H9 (cell line): ENCODE measurements at regions not wholly inside any gene's neighbourhood (a gene's known extent, or its start where the extent isn't known, plus 50 kb on each side); places are given as distances from the start of the nearest gene placed in this dataset.

Experiments used
- DNase-seq: peaks from one replicate; pipeline ENCODE4 v3.0.0-alpha.2; 2017
- H2AFZ ChIP-seq: one replicate; pipeline ENCODE4 v1.6.1; 2013; ENCODE audit warnings: mild to moderate bottlenecking, low read length, control low read depth, moderate library complexity
- H2AK5ac ChIP-seq: 2 replicates; pipeline ENCODE4 v1.6.1; 2013; ENCODE audit warnings: low read length, control low read depth, mixed read lengths; ENCODE audit not compliant: insufficient read length
- H2BK120ac ChIP-seq: one replicate; pipeline ENCODE4 v1.6.1; 2013; ENCODE audit warnings: low read depth, mild to moderate bottlenecking, low read length, control low read depth, inconsistent platforms; ENCODE audit not compliant: poor library complexity, severe bottlenecking
- H2BK12ac ChIP-seq: 2 replicates; pipeline ENCODE4 v1.6.1; 2013; ENCODE audit warnings: low read length, control low read depth, mixed read lengths, low read depth; ENCODE audit not compliant: insufficient read length
- H2BK15ac ChIP-seq: 2 replicates; pipeline ENCODE4 v1.6.1; 2013; ENCODE audit warnings: low read depth, low read length, control low read depth
- H2BK20ac ChIP-seq: one replicate; pipeline ENCODE4 v1.6.1; 2013; ENCODE audit warnings: low read depth, mild to moderate bottlenecking, low read length, control low read depth, inconsistent platforms; ENCODE audit not compliant: poor library complexity, severe bottlenecking
- H2BK5ac ChIP-seq: 2 replicates; pipeline ENCODE4 v1.6.1; 2013; ENCODE audit warnings: low read length, control low read depth, mixed read lengths; ENCODE audit not compliant: insufficient read length
- H3K14ac ChIP-seq: 2 replicates; pipeline ENCODE4 v1.6.1; 2013; ENCODE audit warnings: low read length, control low read depth; ENCODE audit not compliant: insufficient read depth
- H3K18ac ChIP-seq: 2 replicates; pipeline ENCODE4 v1.6.1; 2013; ENCODE audit warnings: low read depth, mild to moderate bottlenecking, mixed read lengths, low read length, control low read depth; ENCODE audit not compliant: insufficient read length
- H3K23ac ChIP-seq: 2 replicates; pipeline ENCODE4 v1.6.1; 2013; ENCODE audit warnings: low read length, control low read depth, mixed read lengths, low read depth; ENCODE audit not compliant: insufficient read length
- H3K23me2 ChIP-seq: 2 replicates; pipeline ENCODE4 v1.6.1; 2013; ENCODE audit warnings: low read depth, mild to moderate bottlenecking, mixed read lengths, low read length, control low read depth; ENCODE audit not compliant: insufficient read length, poor library complexity, severe bottlenecking
- H3K27ac ChIP-seq: 2 replicates; pipeline ENCODE4 v1.5.1; 2013; ENCODE audit warnings: low read length, control low read depth, mixed read lengths, low read depth; ENCODE audit not compliant: insufficient read length
- H3K27me3 ChIP-seq: 2 replicates; pipeline ENCODE4 v1.6.1; 2013; ENCODE audit warnings: low read length, control low read depth, inconsistent platforms; ENCODE audit not compliant: insufficient read depth
- H3K4ac ChIP-seq: 2 replicates; pipeline ENCODE4 v1.6.1; 2013; ENCODE audit warnings: low read depth, mild to moderate bottlenecking, control low read depth, inconsistent platforms, low read length, moderate library complexity
- H3K4me1 ChIP-seq: 2 replicates; pipeline ENCODE4 v1.6.1; 2013; ENCODE audit warnings: low read length, control low read depth, inconsistent platforms; ENCODE audit not compliant: insufficient read depth
- H3K4me2 ChIP-seq: 2 replicates; pipeline ENCODE4 v1.6.1; 2013; ENCODE audit warnings: low read length, control low read depth, mixed read lengths; ENCODE audit not compliant: insufficient read length, insufficient read depth
- H3K56ac ChIP-seq: 2 replicates; pipeline ENCODE4 v1.6.1; 2013; ENCODE audit warnings: low read depth, mild to moderate bottlenecking, mixed read lengths, low read length, control low read depth; ENCODE audit not compliant: insufficient read length
- H3K79me1 ChIP-seq: 2 replicates; pipeline ENCODE4 v1.6.1; 2013; ENCODE audit warnings: low read depth, mild to moderate bottlenecking, moderate library complexity, low read length, control low read depth, inconsistent platforms; ENCODE audit not compliant: insufficient read depth, poor library complexity, severe bottlenecking
- H3K79me2 ChIP-seq: 2 replicates; pipeline ENCODE4 v1.6.1; 2013; ENCODE audit warnings: low read length, control low read depth, inconsistent platforms; ENCODE audit not compliant: insufficient read depth
- H3K9ac ChIP-seq: 2 replicates; pipeline ENCODE4 v1.6.1; 2013; ENCODE audit warnings: low read length, control low read depth, mixed read lengths; ENCODE audit not compliant: insufficient read length; ENCODE audit errors: extremely low read depth
- H3K9me3 ChIP-seq: one replicate; pipeline ENCODE4 v1.6.1; 2013; ENCODE audit warnings: low read depth, low read length, inconsistent platforms; ENCODE audit not compliant: control insufficient read depth
- H3T11ph ChIP-seq: one replicate; pipeline ENCODE4 v1.6.1; 2013; ENCODE audit warnings: mild to moderate bottlenecking, low read length, control low read depth, inconsistent platforms
- H4K20me1 ChIP-seq: one replicate; pipeline ENCODE4 v1.6.1; 2013; ENCODE audit not compliant: control insufficient read depth, insufficient read length, insufficient read depth
- H4K5ac ChIP-seq: 2 replicates; pipeline ENCODE4 v1.6.1; 2013; ENCODE audit warnings: low read depth, mild to moderate bottlenecking, mixed read lengths, low read length, control low read depth; ENCODE audit not compliant: insufficient read length
- H4K8ac ChIP-seq: replicated peaks from 2 replicates; pipeline ENCODE4 v1.6.1; 2013; ENCODE audit warnings: low read length, control low read depth, mixed read lengths, low read depth; ENCODE audit not compliant: insufficient read length
- H4K91ac ChIP-seq: 2 replicates; pipeline ENCODE4 v1.6.1; 2013; ENCODE audit warnings: low read depth, mild to moderate bottlenecking, moderate library complexity, mixed read lengths, low read length, control low read depth; ENCODE audit not compliant: insufficient read length
- H3K27ac Mint-ChIP-seq, 3 experiments: 2 replicates in 2 of 3; 3 replicates in 1 of 3; pipeline ENCODE4 v1.8.0; 2020 to 2021; ENCODE audit warnings: mixed read lengths in 3 of 3, mild to moderate bottlenecking in 1 of 3, moderate library complexity in 1 of 3
- H3K27me3 Mint-ChIP-seq: 2 replicates; pipeline ENCODE4 v1.8.0; 2021; ENCODE audit warnings: low read depth, mild to moderate bottlenecking, moderate library complexity, mixed read lengths
- H3K36me3 Mint-ChIP-seq, 3 experiments: 2 replicates in 2 of 3; 3 replicates in 1 of 3; pipeline ENCODE4 v1.8.0; 2020 to 2021; ENCODE audit warnings: low read depth in 3 of 3, mixed read lengths in 3 of 3; ENCODE audit not compliant: insufficient read depth in 1 of 3
- H3K4me1 Mint-ChIP-seq, 2 experiments: 2 replicates each; pipeline ENCODE4 v1.8.0; 2020; ENCODE audit warnings: mixed read lengths in 2 of 2
- H3K4me3 Mint-ChIP-seq, 2 experiments: 2 replicates in 1 of 2; 3 replicates in 1 of 2; pipeline ENCODE4 v1.8.0; 2020 to 2021; ENCODE audit warnings: mild to moderate bottlenecking in 2 of 2, mixed read lengths in 2 of 2, moderate library complexity in 1 of 2
- H3K9me3 Mint-ChIP-seq, 2 experiments: 2 replicates in 1 of 2; 3 replicates in 1 of 2; pipeline ENCODE4 v1.8.0; 2020; ENCODE audit warnings: mild to moderate bottlenecking in 2 of 2, mixed read lengths in 2 of 2, moderate library complexity in 1 of 2
- CTCF ChIP-seq: fragments of 200-600 bp; sonication (generic); conservative IDR thresholded peaks from 3 replicates; pipeline ENCODE4 v1.8.0; 2021; ENCODE audit warnings: antibody characterized with exemption, mild to moderate bottlenecking
- WGBS: extraction: QIAGEN DNeasy Blood & Tissue Kit; methylation state at CpG from one replicate; pipeline ENCODE4 v1.1.7; 2013; ENCODE audit warnings: missing lambda C conversion rate, low lambda C conversion rate, mixed read lengths; ENCODE audit not compliant: insufficient read length; ENCODE audit errors: extremely low coverage; 5-methylcytosine and 5-hydroxymethylcytosine counted together

- Histone ChIP-seq H2AK5ac (no peak overlapping the region), H3K27me3 (no peaks in the 10 kb centered on the region), H2BK12ac (no peak overlapping the region), H3K14ac (no peak overlapping the region), H3T11ph (no peak overlapping the region), H2AFZ (no peak overlapping the region), H3K9me3 (no peaks in the 10 kb centered on the region), H2BK5ac (no peak overlapping the region), H2BK120ac (no peak overlapping the region), H3K18ac (no peak overlapping the region), H3K79me2 (no peaks in the 10 kb centered on the region), H3K27ac (no peak overlapping the region), H4K8ac (no peak overlapping the region), H3K4me1 (no peaks in the 10 kb centered on the region), H4K5ac (no peak overlapping the region), H3K79me1 (no peaks in the 10 kb centered on the region), H3K4me2 (no peak overlapping the region), H4K91ac (no peak overlapping the region), H3K4ac (no peak overlapping the region), H3K9ac (no peak overlapping the region), H3K23ac (no peak overlapping the region), H3K56ac (no peak overlapping the region), H3K23me2 (no peaks in the 10 kb centered on the region), H2BK15ac (no peak overlapping the region), H4K20me1 (no peaks in the 10 kb centered on the region), H2BK20ac (no peak overlapping the region)
- H3K9me3 Mint-ChIP-seq, result no peaks in the 10 kb centered on the region
- H3K4me3 Mint-ChIP-seq, result no peak overlapping the region
- TF ChIP-seq CTCF, result no peak
- WGBS, result no CpG with 5 or more reads among the region's 4 CpGs
- no peaks in the 10 kb centered on the region for H3K27me3 Mint-ChIP-seq
- peaks cover 11 to 13% of the 10 kb centered on the region in 2 experiments for H3K4me1 Mint-ChIP-seq
- no peak overlapping the region; a peak in 1 of 7 replicates for H3K27ac Mint-ChIP-seq
- DNase-seq, result no peak
- no peaks in the 10 kb centered on the region for H3K36me3 Mint-ChIP-seq
These were observed 239.1 kb downstream of the KLF12 start for GRCh38 chr13:73894995-73895571.
